B cell (primary cell): ENCODE measurements at regions not wholly inside any gene's neighbourhood (a gene's known extent, or its start where the extent isn't known, plus 50 kb on each side); places are given as distances from the start of the nearest gene placed in this dataset.

ENCODE experiments used
- EZH2 ChIP-seq: IDR thresholded peaks from 2 replicates; pipeline ENCODE4 v1.6.1; 2012; ENCODE audit warnings: borderline replicate concordance, low read depth, mild to moderate bottlenecking, moderate library complexity, low read length; ENCODE audit not compliant: insufficient read depth, poor library complexity, severe bottlenecking
- TF ChIP-seq, protein P1 (sequence below): fragments of 200-600 bp; IDR thresholded peaks from one replicate; pipeline ENCODE4 v1.8.0; 2022; ENCODE audit warnings: antibody characterized with exemption, mild to moderate bottlenecking

GRCh38 chr1:83023212-83023611 is 975.7 kb downstream of the TTLL7 start:
- TF ChIP-seq, protein P1, sequence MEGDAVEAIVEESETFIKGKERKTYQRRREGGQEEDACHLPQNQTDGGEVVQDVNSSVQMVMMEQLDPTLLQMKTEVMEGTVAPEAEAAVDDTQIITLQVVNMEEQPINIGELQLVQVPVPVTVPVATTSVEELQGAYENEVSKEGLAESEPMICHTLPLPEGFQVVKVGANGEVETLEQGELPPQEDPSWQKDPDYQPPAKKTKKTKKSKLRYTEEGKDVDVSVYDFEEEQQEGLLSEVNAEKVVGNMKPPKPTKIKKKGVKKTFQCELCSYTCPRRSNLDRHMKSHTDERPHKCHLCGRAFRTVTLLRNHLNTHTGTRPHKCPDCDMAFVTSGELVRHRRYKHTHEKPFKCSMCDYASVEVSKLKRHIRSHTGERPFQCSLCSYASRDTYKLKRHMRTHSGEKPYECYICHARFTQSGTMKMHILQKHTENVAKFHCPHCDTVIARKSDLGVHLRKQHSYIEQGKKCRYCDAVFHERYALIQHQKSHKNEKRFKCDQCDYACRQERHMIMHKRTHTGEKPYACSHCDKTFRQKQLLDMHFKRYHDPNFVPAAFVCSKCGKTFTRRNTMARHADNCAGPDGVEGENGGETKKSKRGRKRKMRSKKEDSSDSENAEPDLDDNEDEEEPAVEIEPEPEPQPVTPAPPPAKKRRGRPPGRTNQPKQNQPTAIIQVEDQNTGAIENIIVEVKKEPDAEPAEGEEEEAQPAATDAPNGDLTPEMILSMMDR: no peak
- no peak for TF ChIP-seq EZH2
